ENCODE measurements at regions not wholly inside any gene's neighbourhood (a gene's known extent, or its start where the extent isn't known, plus 50 kb on each side); places are given as distances from the start of the nearest gene placed in this dataset.

DNA sequence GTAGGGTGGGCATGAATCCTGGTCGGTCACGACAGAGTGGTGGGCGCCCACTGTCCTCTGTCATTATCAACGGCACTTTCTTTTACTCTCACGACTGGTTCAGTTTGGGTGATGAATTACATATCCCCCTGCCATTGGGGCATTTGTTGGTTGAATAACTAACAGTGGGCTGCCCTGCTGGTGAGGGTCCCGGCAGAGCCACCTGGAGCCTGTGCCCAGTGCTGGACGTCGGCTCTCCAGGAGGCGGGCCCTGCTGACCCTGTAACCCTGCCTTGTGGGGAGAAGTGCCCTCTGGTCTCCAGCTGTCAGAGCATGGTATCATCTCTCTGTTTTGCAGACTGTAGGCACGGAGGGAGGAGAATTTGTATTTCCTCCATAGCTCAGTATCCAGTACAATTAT, 199.1 kb downstream of the GLRX3 start:
- no peak for TF ChIP-seq POLR2A (IDR thresholded peaks at IDR 0.05)
- TF ChIP-seq, protein P1, sequence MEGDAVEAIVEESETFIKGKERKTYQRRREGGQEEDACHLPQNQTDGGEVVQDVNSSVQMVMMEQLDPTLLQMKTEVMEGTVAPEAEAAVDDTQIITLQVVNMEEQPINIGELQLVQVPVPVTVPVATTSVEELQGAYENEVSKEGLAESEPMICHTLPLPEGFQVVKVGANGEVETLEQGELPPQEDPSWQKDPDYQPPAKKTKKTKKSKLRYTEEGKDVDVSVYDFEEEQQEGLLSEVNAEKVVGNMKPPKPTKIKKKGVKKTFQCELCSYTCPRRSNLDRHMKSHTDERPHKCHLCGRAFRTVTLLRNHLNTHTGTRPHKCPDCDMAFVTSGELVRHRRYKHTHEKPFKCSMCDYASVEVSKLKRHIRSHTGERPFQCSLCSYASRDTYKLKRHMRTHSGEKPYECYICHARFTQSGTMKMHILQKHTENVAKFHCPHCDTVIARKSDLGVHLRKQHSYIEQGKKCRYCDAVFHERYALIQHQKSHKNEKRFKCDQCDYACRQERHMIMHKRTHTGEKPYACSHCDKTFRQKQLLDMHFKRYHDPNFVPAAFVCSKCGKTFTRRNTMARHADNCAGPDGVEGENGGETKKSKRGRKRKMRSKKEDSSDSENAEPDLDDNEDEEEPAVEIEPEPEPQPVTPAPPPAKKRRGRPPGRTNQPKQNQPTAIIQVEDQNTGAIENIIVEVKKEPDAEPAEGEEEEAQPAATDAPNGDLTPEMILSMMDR (IDR thresholded peaks at IDR 0.05), result no peak
- no peak overlapping the region for H3K4me3 ChIP-seq
- H3K27ac ChIP-seq, result no peak overlapping the region
- no peaks in the 10 kb centered on the region for H3K4me1 ChIP-seq
- no peaks in the 10 kb centered on the region for H3K9me3 ChIP-seq
- no peaks in the 10 kb centered on the region for H3K27me3 ChIP-seq
- no peaks in the 10 kb centered on the region for H3K36me3 ChIP-seq
- DNase-seq, result no peak

- Histone ChIP-seq H3K4me3 (no peak overlapping the region), H3K4me1 (no peaks in the 10 kb centered on the region), H3K36me3 (no peaks in the 10 kb centered on the region), H3K27me3 (no peaks in the 10 kb centered on the region), H3K9me3 (no peaks in the 10 kb centered on the region), H3K27ac (no peak overlapping the region)
- no peak for DNase-seq
- TF ChIP-seq POLR2A (IDR thresholded peaks at IDR 0.05), result no peak
These were observed 200.6 kb downstream of the GLRX3 start for GRCh38 chr10:130336617-130337304.

GRCh38 chr10:130337305-130337640, 201.1 kb downstream of the GLRX3 start:
- H3K36me3 ChIP-seq, result no peaks in the 10 kb centered on the region
- no peaks in the 10 kb centered on the region for H3K27me3 ChIP-seq
- H3K9me3 ChIP-seq, result no peaks in the 10 kb centered on the region
- TF ChIP-seq POLR2A (IDR thresholded peaks at IDR 0.05), result no peak
- H3K4me3 ChIP-seq, result no peak overlapping the region
- no peak overlapping the region for H3K27ac ChIP-seq
- no peak for DNase-seq
- H3K4me1 ChIP-seq, result no peaks in the 10 kb centered on the region

GRCh38 chr10:130337696-130338635, 201.8 kb downstream of the GLRX3 start:
- DNase-seq, result no peak
- H3K4me1 ChIP-seq, result no peaks in the 10 kb centered on the region

DNA sequence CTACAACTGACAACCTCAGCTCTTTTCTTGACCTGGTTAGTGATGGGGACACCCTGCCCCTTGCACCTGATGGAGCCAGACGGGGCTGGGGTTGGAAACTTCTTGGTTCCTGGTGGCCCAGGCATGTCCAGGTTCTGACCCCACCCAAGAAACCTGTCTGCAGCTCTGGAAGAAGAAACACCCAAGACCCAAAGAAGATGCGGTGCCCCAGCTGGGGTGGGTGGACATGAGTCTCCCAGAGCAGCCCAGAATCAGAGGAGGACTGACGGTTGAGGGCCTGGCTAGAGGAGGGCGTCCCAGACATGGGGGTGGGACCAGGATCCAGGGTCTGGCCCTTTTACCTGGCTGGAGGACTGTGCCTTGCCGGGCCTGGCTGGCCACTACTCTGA, 202.4 kb downstream of the GLRX3 start:
- Histone ChIP-seq H3K36me3 (no peaks in the 10 kb centered on the region), H3K4me3 (no peak overlapping the region), H3K4me1 (no peaks in the 10 kb centered on the region), H3K27me3 (no peaks in the 10 kb centered on the region), H3K9me3 (no peaks in the 10 kb centered on the region), H3K27ac (no peak overlapping the region)
- DNase-seq, result no peak
- TF ChIP-seq POLR2A (IDR thresholded peaks at IDR 0.05), result no peak
- TF ChIP-seq, protein P1 (IDR thresholded peaks at IDR 0.05), result no peak

More at GRCh38 chr10:130337696-130338635, 201.8 kb downstream of the GLRX3 start:
- TF ChIP-seq, protein P1 (IDR thresholded peaks at IDR 0.05), result no peak
- TF ChIP-seq POLR2A (IDR thresholded peaks at IDR 0.05), result no peak
- Histone ChIP-seq H3K27me3 (no peaks in the 10 kb centered on the region), H3K27ac (no peak overlapping the region), H3K9me3 (no peaks in the 10 kb centered on the region), H3K4me3 (no peak overlapping the region), H3K36me3 (no peaks in the 10 kb centered on the region)

GRCh38 chr10:130339091-130339490, 202.9 kb downstream of the GLRX3 start:
- DNase-seq, result no peak
- H3K27me3 ChIP-seq, result no peaks in the 10 kb centered on the region
- H3K4me3 ChIP-seq, result no peak overlapping the region
- H3K4me1 ChIP-seq, result no peaks in the 10 kb centered on the region
- H3K9me3 ChIP-seq, result no peaks in the 10 kb centered on the region
- H3K36me3 ChIP-seq, result no peaks in the 10 kb centered on the region
- no peak for TF ChIP-seq POLR2A (IDR thresholded peaks at IDR 0.05)
- TF ChIP-seq, protein P1 (IDR thresholded peaks at IDR 0.05), result no peak
- H3K27ac ChIP-seq, result no peak overlapping the region

Measured in Peyer's patch (tissue), 4 donors.